HEK293 (cell line): ENCODE measurements at regions not wholly inside any gene's neighbourhood (a gene's known extent, or its start where the extent isn't known, plus 50 kb on each side); places are given as distances from the start of the nearest gene placed in this dataset.

ENCODE experiments used
- SP2 ChIP-seq: fragments of 450-650 bp; formaldehyde crosslinking; IDR thresholded peaks from 2 replicates; pipeline ENCODE4 v1.5.1; 2016; ENCODE audit warnings: missing biosample characterization, missing genetic modification characterization
- TCF7L2 ChIP-seq: IDR thresholded peaks from 2 replicates; pipeline ENCODE4 v1.6.1; 2011; ENCODE audit warnings: low read depth, mild to moderate bottlenecking, inconsistent platforms, low read length, moderate library complexity, borderline replicate concordance
- ZBTB20 ChIP-seq: fragments of 450-650 bp; formaldehyde crosslinking; IDR thresholded peaks from 2 replicates; pipeline ENCODE4 v1.5.1; 2016; ENCODE audit warnings: missing biosample characterization, missing genetic modification characterization
- ZBTB21 ChIP-seq: fragments of 450-650 bp; formaldehyde crosslinking; IDR thresholded peaks from 2 replicates; pipeline ENCODE4 v1.5.1; 2017; ENCODE audit warnings: missing biosample characterization, missing genetic modification characterization
- ZNF335 ChIP-seq: fragments of 450-650 bp; formaldehyde crosslinking; conservative IDR thresholded peaks from 2 replicates; pipeline ENCODE4 v1.5.1; 2016; ENCODE audit warnings: missing biosample characterization, missing genetic modification characterization
- ZNF48 ChIP-seq: fragments of 450-650 bp; formaldehyde crosslinking; IDR thresholded peaks from 2 replicates; pipeline ENCODE4 v1.5.1; 2016; ENCODE audit warnings: missing biosample characterization, missing genetic modification characterization
- ZNF521 ChIP-seq: fragments of 450-650 bp; formaldehyde crosslinking; IDR thresholded peaks from 2 replicates; pipeline ENCODE4 v1.5.1; 2017; ENCODE audit warnings: missing biosample characterization, mild to moderate bottlenecking, missing genetic modification characterization
- ZNF561 ChIP-seq: fragments of 450-650 bp; IDR thresholded peaks from 2 replicates; pipeline ENCODE4 v1.5.1; 2018; ENCODE audit warnings: missing biosample characterization, missing genetic modification characterization, borderline replicate concordance
- ZNF596 ChIP-seq: fragments of 450-650 bp; IDR thresholded peaks from 2 replicates; pipeline ENCODE4 v1.5.0; 2018; ENCODE audit warnings: missing biosample characterization, mild to moderate bottlenecking, missing genetic modification characterization, moderate library complexity
- ZNF660 ChIP-seq: fragments of 450-650 bp; IDR thresholded peaks from 2 replicates; pipeline ENCODE4 v1.5.1; 2018; ENCODE audit warnings: missing biosample characterization, mild to moderate bottlenecking, missing genetic modification characterization
- TF ChIP-seq, protein P1 (sequence below): fragments of 450-650 bp; formaldehyde crosslinking; IDR thresholded peaks from 2 replicates; pipeline ENCODE4 v1.5.1; 2016; ENCODE audit warnings: missing biosample characterization, missing genetic modification characterization
- TF ChIP-seq, protein P2 (sequence below): fragments of 450-650 bp; formaldehyde crosslinking; IDR thresholded peaks from 2 replicates; pipeline ENCODE4 v1.5.1; 2016; ENCODE audit warnings: missing biosample characterization, missing genetic modification characterization

DNA sequence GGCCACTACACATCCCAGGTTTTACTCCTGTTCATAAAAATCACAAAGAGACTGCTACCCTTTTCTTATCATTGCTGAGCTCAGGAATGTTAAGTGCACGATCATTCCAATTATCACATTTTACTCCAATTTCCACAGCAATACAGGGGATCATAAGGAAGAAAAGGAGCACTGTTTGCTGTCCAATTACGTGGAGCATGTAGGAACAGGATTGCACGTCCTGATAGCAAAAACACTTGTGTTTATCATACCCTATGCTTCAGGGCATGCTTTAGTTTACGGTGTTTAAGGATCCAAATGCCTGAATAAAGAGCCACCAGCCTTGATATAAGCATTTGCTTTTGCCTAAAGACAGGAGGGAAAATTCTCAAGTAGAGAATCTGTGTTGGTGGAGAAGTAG, 155.4 kb upstream of the EGLN3 start:
- TF ChIP-seq, protein P1, sequence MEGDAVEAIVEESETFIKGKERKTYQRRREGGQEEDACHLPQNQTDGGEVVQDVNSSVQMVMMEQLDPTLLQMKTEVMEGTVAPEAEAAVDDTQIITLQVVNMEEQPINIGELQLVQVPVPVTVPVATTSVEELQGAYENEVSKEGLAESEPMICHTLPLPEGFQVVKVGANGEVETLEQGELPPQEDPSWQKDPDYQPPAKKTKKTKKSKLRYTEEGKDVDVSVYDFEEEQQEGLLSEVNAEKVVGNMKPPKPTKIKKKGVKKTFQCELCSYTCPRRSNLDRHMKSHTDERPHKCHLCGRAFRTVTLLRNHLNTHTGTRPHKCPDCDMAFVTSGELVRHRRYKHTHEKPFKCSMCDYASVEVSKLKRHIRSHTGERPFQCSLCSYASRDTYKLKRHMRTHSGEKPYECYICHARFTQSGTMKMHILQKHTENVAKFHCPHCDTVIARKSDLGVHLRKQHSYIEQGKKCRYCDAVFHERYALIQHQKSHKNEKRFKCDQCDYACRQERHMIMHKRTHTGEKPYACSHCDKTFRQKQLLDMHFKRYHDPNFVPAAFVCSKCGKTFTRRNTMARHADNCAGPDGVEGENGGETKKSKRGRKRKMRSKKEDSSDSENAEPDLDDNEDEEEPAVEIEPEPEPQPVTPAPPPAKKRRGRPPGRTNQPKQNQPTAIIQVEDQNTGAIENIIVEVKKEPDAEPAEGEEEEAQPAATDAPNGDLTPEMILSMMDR (tag by site-specific recombination), result no peak
- TF ChIP-seq ZNF596 (tag by site-specific recombination), result no peak
- TF ChIP-seq ZNF521 (tag by site-specific recombination), result no peak
- no peak for TF ChIP-seq ZBTB20 (tag by site-specific recombination)
- TF ChIP-seq SP2 (tag by site-specific recombination), result no peak
- no peak for TF ChIP-seq TCF7L2
- no peak for TF ChIP-seq ZBTB21 (tag by site-specific recombination)
- TF ChIP-seq, protein P2, sequence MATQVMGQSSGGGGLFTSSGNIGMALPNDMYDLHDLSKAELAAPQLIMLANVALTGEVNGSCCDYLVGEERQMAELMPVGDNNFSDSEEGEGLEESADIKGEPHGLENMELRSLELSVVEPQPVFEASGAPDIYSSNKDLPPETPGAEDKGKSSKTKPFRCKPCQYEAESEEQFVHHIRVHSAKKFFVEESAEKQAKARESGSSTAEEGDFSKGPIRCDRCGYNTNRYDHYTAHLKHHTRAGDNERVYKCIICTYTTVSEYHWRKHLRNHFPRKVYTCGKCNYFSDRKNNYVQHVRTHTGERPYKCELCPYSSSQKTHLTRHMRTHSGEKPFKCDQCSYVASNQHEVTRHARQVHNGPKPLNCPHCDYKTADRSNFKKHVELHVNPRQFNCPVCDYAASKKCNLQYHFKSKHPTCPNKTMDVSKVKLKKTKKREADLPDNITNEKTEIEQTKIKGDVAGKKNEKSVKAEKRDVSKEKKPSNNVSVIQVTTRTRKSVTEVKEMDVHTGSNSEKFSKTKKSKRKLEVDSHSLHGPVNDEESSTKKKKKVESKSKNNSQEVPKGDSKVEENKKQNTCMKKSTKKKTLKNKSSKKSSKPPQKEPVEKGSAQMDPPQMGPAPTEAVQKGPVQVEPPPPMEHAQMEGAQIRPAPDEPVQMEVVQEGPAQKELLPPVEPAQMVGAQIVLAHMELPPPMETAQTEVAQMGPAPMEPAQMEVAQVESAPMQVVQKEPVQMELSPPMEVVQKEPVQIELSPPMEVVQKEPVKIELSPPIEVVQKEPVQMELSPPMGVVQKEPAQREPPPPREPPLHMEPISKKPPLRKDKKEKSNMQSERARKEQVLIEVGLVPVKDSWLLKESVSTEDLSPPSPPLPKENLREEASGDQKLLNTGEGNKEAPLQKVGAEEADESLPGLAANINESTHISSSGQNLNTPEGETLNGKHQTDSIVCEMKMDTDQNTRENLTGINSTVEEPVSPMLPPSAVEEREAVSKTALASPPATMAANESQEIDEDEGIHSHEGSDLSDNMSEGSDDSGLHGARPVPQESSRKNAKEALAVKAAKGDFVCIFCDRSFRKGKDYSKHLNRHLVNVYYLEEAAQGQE, result no peak
- no peak for TF ChIP-seq ZNF561 (tag by site-specific recombination)
- no peak for TF ChIP-seq ZNF48 (tag by site-specific recombination)
- no peak for TF ChIP-seq ZNF660
- TF ChIP-seq ZNF335 (tag by site-specific recombination), result no peak
